ENCODE measurements at regions not wholly inside any gene's neighbourhood (a gene's known extent, or its start where the extent isn't known, plus 50 kb on each side); places are given as distances from the start of the nearest gene placed in this dataset.
A peak's percentile ranks its signal among the peaks of the same experiment; 100 is the strongest.

DNA sequence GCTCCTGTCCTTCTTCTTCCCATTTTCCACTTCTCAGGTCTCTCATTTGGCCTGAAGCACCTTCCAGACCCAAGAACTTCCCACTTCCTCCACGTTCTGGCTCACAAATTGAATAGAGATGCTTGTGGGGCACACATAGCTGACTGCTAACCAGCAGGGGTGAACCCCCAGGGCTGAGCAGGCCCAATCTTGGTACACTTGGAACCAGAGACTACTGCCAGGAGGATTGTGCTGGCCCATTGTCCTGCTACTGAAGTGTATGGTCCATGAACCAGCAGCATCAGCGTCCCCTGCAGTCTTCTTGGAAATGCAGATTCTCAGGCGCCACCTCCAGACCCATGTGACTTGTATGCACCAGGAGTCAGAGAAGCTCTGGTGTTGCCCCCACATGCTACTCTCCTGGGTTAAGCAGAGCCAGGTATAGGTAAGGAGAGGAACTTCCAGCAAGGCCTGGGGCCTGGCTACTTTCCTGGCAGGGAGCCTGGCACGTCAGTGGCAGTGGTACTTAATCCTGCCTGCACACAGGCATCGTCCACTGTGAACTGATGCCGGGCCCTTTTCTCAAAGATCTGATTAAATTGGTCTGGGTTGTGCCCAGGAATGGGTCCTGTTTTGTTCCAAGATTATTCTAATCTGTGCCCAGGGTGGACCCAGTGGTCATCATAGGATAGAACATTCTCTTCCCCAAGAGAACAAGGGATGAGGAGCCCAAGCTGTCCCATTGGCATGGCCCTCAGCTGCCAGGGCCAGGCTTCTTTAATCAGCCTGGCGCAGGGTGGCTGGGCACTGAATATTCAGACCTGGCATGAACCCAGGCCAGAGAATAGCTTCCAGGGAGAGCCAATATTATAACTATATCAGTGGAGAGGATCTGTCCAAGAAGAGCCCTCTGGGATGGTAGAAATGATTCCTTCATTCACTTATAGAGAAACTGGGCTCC lies 248.7 kb downstream of the SOX11 start:
- H3K4me3 ChIP-seq (ENCODE audit: low read length): no peak overlapping the region
- no peak for DNase-seq (ENCODE audit: low read depth, low spot score)

- peak; percentile 81 for DNase-seq (ENCODE audit: low read depth, low spot score)
- H3K4me3 ChIP-seq (ENCODE audit: low read length): no peak overlapping the region
Observed at GRCh38 chr2:5942204-5942603, 250.0 kb downstream of the SOX11 start.

- no peak for DNase-seq (ENCODE audit: low read depth, low spot score)
- H3K4me3 ChIP-seq (ENCODE audit: low read length): no peak overlapping the region
Observed at GRCh38 chr2:5945742-5946141, 253.6 kb downstream of the SOX11 start.

DNA sequence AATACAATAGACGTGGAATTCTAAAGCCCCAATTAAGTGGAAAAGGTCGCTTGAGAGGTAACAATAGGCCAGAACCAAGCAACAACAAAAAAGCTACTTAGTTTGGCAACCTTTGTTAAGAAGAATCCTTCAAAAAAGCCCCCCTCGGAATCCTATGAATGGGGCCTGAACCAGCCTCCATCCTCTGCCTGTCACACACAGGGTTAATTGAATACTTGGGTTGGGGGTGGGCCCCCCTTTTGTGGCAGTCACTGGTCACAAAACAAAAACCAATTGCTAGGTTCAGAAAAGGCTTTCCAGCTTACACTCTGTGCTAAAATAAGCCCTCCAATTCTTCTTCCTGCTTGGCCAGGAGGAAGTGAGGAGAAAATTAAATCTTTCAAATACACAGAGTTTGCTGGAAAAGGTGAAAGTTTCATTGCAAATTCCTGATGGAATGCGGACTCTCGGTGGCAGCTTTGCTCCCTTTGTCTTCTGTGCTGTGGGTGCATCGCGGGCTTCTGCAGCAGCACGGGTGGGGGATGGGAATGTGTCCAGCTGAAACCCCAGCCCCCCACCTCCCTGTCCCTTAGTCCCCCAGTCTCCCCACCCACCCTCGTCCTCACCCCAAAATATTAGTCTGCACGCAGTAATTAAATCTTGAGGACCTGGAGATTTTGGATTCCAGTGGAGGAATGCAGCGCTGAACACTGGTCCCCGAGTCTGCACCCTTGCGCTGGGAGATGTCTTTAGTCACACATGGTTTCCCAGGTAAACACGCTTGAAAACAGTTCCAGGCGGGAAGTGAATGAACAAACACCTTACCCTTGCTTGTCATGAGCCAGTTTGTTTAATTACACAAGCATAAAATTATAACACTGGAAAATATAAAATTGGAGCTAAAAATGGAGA lies 254.3 kb downstream of the SOX11 start:
- no peak for DNase-seq (ENCODE audit: low read depth, low spot score)
- no peak overlapping the region for H3K4me3 ChIP-seq (ENCODE audit: low read length)

DNA sequence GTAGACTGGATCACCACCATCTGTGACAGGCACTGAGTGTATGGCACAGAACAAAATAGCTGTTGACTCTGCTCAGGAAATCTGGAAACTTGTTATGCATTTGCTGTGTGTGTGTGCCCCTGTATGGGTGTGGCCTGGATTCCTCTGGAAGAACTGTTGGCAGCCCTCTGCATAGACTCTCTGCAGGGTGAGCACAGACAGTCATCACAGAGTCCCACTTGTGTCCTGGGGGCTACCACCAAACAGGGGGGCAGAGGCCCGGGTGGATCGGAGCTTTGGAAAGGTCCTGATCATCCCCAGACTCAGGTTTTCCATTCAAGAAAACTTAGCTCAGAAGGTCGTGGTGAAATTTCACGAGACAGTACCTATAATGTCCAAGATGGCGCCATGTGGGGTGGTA lies 258.6 kb downstream of the SOX11 start:
- H3K4me3 ChIP-seq (ENCODE audit: low read length): no peak overlapping the region
- no peak for DNase-seq (ENCODE audit: low read depth, low spot score)

DNA sequence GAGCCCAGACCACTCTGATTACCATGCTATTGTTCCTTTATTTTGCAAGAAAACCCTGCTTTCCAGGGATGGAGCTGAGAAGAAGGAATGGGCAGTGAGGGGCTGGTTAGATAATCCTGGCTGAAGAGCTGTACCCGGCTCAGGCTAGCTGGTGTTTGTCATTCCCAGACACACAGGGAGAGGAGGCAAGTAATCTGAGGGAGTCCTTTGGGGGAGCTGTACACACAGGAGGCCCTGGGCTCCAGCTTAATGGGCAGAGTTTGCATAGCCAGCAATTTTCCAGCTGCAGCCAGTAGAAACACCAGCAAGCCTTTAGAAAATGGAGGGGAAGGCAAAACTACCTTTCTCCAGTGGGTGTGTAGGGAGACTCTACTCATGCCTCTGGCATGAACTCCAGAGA lies 259.3 kb downstream of the SOX11 start:
- no peak overlapping the region for H3K4me3 ChIP-seq (ENCODE audit: low read length)
- no peak for DNase-seq (ENCODE audit: low read depth, low spot score)

- no peak for DNase-seq (ENCODE audit: low read depth, low spot score)
- H3K4me3 ChIP-seq (ENCODE audit: low read length): no peak overlapping the region
Observed at GRCh38 chr2:5953525-5953924, 261.3 kb downstream of the SOX11 start.

GRCh38 chr2:5954509-5954908 lies 262.3 kb downstream of the SOX11 start:
- H3K4me3 ChIP-seq (ENCODE audit: low read length): no peak overlapping the region
- DNase-seq (ENCODE audit: low read depth, low spot score): no peak

GRCh38 chr2:5955921-5956320 lies 263.7 kb downstream of the SOX11 start:
- no peak for DNase-seq (ENCODE audit: low read depth, low spot score)

GRCh38 chr2:5959836-5960820 lies 267.9 kb downstream of the SOX11 start:
- DNase-seq (ENCODE audit: low read depth, low spot score): no peak
- no peak overlapping the region for H3K4me3 ChIP-seq (ENCODE audit: low read length)

More at GRCh38 chr2:5955921-5956320, 263.7 kb downstream of the SOX11 start:
- no peak overlapping the region for H3K4me3 ChIP-seq (ENCODE audit: low read length)

GRCh38 chr2:5967506-5967905 lies 275.3 kb downstream of the SOX11 start:
- no peak overlapping the region for H3K4me3 ChIP-seq (ENCODE audit: low read length)
- DNase-seq (ENCODE audit: low read depth, low spot score): no peak

- H3K4me3 ChIP-seq (ENCODE audit: low read length): no peak overlapping the region
- no peak for DNase-seq (ENCODE audit: low read depth, low spot score)
Observed at GRCh38 chr2:5969303-5969702, 277.1 kb downstream of the SOX11 start.

DNA sequence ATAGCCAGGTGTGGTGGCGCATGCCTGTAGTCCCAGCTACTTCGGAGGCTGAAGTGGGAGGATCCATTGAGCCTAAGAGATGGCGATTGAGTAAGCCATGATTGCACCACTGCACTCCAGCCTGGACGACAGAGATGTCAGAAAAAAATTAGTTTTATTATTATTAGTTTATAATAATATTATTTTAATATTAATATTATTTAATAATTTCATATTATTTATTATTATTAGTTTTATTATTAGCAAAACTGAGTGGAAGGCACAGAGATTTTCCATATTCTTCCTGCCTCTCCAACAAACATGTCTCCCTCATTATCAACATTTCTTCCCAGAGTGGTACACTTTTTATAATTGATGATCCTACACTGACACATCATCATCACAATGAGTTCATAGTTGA lies 278.2 kb downstream of the SOX11 start:
- DNase-seq (ENCODE audit: low read depth, low spot score): no peak
- H3K4me3 ChIP-seq (ENCODE audit: low read length): no peak overlapping the region

DNA sequence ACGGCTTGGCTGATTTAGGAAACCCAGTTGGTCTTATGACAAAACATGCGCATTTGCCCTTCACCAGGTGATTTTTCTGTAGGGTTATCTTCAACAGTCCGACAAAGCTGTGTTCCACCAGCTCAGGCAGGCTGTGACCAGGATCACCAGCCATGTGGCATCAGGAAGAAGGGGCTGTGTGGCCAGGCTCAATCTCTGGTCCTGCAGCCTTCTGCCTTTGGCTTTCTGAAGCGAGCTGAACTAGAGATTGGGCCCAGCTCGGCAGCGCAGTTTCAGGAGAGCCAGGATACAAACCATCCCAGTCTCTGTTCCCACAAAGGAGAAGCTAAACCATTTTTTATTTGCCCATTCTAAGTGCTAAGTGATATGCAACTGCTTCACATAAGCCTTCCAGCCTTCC lies 282.3 kb downstream of the SOX11 start:
- no peak for DNase-seq (ENCODE audit: low read depth, low spot score)

GRCh38 chr2:5975401-5975800 lies 283.2 kb downstream of the SOX11 start:
- no peak for DNase-seq (ENCODE audit: low read depth, low spot score)
- no peak overlapping the region for H3K4me3 ChIP-seq (ENCODE audit: low read length)

More for the DNA sequence above, 282.3 kb downstream of the SOX11 start:
- no peak overlapping the region for H3K4me3 ChIP-seq (ENCODE audit: low read length)

GRCh38 chr2:5976531-5977065 lies 284.4 kb downstream of the SOX11 start:
- no peak overlapping the region for H3K4me3 ChIP-seq (ENCODE audit: low read length)
- no peak for DNase-seq (ENCODE audit: low read depth, low spot score)

- no peak overlapping the region for H3K4me3 ChIP-seq (ENCODE audit: low read length)
- DNase-seq (ENCODE audit: low read depth, low spot score): no peak
Observed at GRCh38 chr2:5977477-5977876, 285.3 kb downstream of the SOX11 start.

DNA sequence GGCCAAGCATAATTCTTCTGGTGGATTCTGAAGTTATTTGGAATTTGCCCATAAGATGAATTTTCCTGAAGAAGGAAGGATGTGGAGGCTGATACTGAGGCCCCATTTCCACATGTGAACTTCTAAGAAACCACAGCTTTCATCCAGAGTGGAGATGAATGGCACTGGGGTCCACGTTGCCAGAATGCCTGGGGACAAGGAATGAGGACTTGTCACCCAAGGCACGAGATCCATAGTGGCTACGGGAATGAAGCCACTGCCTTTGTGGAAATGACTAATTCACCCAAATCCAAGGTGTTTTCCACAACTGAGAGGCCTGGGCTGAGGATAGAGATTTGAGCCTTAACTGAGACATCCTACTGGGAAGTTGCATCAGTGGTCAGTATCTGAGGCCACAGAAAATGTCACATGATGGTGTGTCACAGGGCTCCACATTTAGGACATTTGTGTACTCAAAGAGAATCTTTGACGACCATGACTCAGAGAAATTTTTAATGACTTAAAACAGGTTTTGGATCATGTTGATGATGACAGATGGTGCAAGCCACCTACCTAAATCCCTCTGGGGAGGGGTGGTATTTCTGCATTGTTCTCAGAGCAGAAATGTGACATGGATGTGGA lies 286.1 kb downstream of the SOX11 start:
- no peak overlapping the region for H3K4me3 ChIP-seq (ENCODE audit: low read length)
- DNase-seq (ENCODE audit: low read depth, low spot score): no peak

Measured in Jurkat, Clone E6-1 (cell line).